ENCODE measurements at regions not wholly inside any gene's neighbourhood (a gene's known extent, or its start where the extent isn't known, plus 50 kb on each side); places are given as distances from the start of the nearest gene placed in this dataset.
"Not testable (repeated sequence)": the region's sequence is repeated elsewhere in the genome, so short reads cannot be mapped to it uniquely, and the experiment has no call there.

DNA sequence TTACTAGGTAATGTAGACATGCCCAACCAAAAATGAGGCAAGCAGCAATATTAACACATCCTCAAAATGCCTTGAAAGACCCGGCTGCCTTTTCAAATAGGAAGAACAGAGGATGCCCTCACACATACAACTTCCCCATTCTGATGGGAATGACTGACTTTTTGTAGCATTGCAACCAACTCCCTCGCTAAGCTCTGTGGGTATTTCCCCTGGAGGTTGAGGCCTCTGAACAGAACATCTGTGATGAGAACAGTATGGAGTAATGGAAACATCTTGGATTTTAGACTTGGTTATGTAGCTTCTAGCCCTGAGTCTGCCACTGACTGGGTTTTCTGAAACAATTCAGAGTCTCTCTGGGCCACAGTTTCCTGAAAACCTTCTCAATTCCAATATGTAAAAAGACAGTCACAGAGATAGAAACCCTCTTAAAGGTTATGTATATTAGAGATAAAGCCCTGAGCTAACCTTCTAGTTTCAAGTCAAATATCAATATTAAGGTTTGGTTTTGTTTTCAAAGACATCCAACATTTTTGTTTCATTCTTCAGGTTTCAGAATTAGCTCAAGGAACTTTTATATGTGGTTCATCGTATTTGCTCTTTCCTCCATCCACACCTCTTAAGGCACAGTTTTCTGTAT is 311.5 kb downstream of the SETD4 start:
- no peak for DNase-seq (ENCODE audit: low read depth)

DNA sequence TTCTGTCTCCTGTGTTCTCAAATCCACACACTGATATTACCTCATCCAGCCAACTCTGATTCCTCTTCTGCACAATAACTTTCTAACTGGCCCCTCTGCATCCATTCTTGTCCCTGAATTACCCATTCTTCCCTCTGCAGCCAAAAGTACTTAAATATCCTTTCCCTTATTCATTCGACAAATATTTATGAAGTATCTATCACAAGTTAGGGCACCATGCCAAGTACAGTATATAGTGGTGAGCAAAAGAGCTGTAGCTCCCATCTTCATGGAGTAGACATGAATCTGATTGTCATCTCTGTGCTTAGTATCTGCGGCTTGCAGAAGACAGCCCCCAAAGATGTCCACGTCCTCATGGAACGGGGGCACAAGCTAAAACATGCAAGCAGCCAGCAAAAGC is 316.8 kb downstream of the SETD4 start:
- DNase-seq (ENCODE audit: low read depth), result no peak

DNA sequence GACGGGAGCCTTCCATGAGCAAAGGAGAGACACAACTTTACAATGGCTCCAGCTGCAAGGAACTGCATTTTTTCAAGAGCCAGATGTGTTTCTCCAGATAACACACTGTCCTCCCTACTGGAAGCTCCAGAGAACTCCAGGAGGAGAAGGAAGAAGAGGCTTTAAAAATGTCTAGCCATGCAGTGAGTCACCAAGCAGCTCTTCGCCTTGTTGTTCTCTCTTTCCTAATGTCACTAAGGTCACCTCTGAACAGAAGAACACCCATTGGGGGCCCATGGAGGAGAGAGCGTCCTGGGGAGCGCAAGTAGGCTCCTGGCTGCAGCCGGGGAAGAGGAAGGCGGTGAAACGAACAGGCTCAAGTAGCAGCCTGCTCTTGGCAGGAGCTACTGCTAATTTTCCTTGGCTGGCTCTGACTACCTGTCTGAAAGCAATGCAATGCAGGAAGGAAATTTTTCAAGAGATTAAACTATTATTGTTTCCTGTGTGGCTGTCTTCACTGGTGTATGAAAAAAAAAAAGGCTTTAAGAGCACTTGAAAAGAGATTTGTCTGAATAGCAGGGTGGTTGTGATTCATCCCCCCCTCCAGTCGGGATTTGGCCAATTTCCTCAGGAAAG is 321.9 kb downstream of the SETD4 start:
- peak; percentile 17 for DNase-seq (ENCODE audit: low read depth)

DNA sequence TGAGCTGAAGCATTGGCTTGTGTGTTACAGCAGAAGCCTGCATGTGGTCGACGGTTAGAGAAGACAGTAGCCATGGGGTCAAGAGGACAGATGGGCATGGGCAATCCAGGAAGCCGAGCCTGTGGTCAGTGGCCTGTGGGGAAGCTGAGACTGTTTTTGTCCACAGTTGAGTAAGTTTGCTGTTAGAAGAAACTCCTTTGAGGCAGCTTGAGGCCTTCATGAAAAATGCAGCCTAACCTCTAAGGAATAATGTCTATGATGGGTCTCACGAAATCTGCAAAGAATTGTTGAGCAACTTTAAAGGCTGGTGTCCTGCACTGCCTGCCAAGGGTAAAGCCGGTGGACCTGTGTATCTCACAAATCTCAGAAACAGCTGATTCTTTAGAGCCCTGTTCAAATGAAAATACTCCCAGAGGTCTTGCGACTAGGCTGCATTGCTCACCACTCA is 322.4 kb downstream of the SETD4 start:
- DNase-seq (ENCODE audit: low read depth), result peak; percentile 8

DNA sequence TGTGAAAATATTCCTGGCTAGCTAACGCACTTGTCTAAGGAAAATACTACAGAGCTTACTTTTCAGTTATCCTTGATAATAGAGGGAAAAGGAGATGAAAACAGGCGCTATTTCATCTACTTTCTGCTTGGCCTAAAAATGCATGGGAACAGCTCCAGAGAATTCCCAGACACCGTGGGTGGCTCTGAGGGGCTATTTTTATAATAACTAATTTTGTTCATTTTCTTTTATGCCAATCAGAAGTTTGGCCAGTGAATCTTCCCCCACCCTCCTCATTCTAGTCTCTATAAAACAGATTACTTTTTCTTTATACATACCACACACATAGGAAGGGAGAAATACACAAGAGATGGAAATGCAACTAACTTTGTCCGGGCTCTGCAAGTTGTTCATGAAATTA is 322.9 kb downstream of the SETD4 start:
- DNase-seq (ENCODE audit: low read depth), result no peak

DNA sequence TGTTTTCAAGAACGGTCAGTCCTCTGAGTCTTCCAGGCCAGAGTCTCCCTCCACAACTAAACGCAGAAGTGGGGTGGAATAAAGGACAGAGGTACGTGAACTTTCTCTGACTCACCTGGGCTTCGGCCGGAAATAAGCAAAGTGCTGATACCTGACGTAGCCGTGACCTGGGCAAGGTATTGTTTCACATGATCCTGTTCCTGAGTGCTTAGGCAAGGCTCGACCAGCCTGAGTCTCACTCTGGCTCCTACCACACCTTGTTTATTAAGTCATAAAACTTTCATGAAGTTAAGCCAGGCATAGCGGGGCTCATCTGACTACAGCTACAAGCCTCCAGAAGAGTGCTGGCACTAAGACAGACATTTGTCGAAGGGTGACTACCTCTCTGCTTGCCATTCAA is 327.5 kb downstream of the SETD4 start:
- no peak for DNase-seq (ENCODE audit: low read depth)

DNA sequence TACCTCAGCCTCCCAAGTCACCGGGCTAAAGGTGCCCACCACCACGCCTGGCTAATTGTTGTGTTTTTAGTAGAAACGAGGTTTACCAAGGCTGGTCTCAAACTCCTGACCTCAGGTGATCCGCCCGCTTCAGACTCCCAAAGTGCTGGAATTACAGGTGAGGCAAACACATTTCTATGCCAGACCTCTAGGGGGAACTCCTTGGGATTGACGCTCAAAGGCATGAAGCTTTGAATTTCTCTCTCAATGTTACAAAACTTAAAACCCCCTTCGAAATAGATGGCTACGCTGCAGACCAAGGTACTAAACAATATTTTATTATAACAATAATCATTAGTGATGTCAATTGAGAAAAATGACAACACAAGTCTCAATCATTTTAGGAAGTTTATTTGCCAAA is 330.0 kb downstream of the SETD4 start:
- DNase-seq (ENCODE audit: low read depth), result no peak

DNA sequence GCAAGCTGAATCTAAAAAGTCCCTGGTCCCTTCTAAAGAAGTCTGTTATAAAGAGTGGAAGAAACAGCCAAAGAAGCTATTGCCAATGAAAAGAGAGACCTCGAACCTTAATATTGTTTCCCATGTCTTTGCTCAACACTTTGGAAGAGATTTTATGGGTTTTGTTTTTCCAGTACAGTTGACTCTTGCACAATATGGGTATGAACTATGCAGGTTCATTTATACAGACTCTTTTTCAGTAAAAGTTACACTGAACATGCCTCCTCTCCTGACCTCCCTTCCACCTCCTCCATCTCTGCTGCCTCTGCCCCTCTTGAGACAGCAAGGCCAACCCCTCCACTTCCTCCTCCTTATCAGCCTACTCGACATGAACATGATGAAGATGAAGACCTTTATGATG is 332.5 kb downstream of the SETD4 start:
- DNase-seq (ENCODE audit: low read depth), result no peak

DNA sequence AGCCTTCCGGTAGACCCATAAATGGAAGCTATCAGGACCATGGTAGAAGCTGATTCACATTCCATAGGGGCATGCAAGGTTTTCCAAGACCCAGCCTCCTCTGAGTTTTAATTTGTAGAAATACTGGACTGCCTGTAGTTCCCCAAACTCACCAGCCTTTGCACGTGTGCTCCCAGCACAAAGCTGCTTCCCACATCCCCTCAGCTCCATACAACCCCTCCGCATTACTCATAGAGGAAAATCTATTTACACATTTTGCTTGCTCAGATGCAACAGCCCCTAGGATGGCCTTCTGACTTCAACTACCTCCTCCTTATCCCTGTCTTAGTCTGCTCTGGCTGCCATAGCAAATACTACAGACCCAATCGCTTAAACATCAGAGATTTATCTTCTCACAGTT is 336.2 kb downstream of the SETD4 start:
- no peak for DNase-seq (ENCODE audit: low read depth)

DNA sequence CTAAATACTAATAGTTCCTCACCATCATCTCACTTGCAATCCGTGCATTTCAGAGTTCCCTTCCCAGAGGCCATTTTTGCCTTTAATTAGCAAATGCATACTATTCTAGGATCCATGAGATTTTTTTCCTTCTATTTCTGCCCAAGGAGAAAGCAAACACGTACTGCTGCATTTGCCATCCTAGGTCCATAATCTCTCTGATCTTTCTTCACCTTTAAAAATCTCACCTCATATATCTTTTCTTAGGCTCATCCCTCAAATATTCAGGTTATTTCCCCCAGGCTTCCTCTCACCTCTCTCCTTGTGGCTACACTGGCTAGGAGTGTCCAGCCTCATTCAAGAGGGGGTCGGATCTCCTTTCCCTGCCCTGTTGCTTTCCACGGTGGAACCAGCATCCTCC is 338.6 kb downstream of the SETD4 start:
- DNase-seq (ENCODE audit: low read depth), result no peak

DNA sequence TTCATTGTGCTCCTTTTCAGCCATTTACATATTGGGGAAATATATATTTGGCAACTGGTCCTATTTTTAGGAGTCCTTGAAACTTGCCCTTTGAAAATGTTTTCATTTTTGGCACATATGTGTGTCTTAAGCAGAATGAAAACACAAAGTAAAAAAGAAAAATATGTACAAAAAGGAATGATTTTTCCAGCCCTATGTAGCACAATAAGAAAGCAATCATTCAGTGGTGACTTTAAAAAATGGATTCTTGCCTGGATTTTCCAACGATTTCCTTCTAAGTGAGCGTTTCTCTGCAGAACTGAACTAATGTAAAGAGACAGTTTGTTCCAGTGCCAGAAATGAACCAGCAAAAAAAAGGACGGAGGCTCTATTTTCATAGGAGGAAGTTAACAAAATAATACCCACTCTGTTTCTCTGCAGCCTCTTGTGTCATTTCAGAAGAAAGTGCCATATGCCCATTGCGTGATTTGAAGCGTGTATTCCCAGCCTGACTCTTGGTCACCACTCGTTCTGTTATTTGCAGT is 340.1 kb downstream of the SETD4 start:
- DNase-seq (ENCODE audit: low read depth), result no peak

DNA sequence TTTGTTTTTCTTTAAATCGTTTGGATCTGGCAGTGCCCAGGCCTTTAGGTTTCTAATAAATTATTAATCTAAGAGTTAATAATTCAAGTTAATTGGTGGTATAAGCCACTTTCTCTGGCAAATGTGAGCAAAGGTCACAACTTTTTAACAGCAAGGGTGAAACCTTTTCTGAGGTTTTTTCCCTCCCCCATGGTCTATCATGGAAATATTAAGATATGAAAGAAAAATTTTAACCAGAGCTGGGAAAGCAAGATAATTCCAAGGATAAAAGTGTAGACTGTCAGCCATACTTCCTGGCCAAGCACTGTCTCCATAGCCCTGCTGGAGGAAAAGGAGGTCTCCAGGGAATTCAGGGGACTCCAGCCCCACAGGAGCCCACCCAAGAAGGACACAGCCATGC is 341.2 kb downstream of the SETD4 start:
- DNase-seq (ENCODE audit: low read depth), result no peak

DNA sequence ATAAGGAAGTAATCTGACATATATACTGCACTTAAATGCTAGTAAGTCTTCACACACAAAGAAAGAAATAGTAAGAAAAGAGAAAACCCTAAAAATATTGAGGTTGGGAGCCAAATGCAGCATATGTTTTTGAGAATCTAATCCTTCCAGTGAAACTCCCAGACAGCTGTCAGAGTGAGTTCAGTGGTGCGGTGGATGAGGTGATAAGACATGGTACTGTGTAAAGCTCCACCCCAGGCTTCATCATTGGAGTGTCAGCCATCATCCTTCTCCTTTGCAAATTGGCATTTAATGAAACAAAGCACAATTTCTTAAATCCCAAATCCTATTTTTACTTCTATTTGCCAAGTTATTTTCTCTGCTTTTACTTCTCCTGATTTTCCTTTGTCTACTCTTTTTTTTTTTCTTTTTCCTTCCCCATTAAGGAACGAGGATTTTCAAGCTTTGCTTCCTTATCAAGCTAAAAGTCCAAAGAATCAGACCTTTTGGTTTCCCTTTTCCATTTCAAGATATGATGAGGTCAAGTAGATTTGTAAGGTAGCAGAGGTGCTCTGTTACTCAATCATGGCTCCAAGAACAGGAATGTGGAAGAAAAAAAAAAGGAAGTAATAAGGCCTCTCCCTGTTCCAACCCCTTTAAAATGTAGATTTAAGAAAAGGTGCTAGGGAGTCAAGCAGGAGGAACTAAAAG is 343.3 kb downstream of the SETD4 start:
- DNase-seq (ENCODE audit: low read depth), result no peak

DNA sequence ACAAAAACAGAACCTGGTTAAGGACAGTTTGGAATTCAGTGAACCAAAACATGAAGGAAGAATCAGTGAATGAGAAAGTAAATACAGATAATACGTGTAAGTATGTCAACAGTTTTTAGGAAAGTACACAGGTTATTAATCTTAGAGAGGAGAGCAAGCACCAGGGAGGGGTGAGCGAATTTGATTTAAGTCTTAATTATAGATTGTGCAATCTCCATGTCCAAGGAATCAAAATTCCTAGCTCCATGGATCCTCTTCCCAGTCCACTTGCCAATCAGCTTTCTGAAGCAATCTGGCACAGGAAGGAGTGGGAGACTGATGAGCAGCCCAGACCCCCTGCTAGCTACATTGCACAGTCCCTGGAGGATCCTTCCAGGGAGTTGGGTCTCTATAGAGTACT is 346.4 kb downstream of the SETD4 start:
- no peak for DNase-seq (ENCODE audit: low read depth)

DNA sequence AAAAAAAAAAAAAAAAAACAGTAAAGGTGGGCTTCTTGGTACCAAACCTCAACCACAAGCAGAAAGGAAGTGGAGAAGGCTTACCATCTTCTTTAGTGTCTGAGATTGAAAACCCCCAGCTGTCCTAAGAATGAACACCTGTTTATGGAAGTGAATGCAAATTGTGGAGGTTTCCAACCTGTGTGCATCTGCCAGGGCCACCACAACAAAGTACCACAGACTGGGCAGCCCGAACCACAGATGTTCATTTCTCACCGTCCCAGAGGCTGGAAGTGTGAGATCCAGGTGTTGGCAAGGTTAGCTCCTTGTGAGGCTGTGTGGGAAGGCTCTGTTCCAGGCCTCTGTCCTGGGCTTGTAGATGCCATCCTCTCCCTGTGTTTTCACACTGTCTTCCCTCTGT is 348.7 kb downstream of the SETD4 start:
- no peak for DNase-seq (ENCODE audit: low read depth)

DNA sequence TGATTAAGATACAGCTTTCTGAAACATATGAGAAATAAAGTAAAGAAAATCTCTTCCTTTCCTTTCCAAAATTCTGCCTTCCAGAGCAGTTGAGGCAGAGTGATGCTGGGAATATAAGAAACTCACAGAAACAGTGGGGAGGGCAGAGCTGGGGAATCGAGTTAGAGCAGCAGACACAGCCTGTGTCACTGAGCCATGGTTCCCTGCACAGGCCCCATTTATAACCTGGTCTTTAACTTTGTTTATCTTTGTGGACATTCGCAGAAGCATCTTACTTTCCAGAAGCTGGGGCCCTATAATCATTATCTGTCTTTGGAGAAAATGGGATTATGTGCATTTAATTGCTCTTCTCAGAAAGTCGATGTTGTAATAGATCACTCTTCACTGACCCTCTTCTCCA is 349.1 kb downstream of the SETD4 start:
- no peak for DNase-seq (ENCODE audit: low read depth)

DNA sequence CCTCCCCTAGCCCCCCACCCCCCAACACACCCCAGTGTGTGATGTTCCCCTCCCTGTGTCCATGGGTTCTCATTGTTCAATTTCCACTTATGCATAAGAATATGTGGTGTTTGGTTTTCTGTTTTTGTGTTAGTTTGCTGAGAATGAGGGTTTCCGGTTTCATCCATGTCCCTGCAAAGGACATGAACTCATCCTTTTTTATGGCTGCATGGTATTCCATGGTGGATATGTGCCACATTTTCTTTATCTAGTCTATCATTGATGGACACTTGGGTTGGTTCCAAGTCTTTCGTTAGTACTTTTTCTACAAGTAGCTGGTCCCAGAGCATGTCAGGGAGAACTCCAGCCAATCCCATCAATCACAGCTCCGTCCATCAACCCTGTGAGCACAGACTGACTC is 350.3 kb downstream of the SETD4 start:
- not testable (repeated sequence) for DNase-seq (ENCODE audit: low read depth)

DNA sequence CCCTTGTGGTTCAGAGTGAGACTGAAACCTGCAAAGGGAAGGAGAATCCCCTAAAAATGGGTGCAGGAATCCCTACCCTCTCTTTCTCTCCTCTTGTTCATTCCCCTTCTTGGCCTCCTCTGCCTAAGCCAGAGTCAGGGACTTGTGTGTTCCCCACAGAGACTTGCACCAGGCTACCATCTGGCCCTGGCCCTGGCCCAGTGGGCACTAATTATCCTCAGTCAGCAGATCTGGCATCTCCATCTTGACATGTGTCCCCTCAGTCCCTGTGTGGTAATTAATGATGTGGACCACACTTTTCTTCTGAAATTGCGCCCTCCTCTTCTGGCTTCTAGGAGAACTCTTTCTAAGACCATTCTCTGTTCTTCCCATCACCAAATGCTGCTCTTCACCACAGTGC is 354.4 kb downstream of the SETD4 start:
- no peak for DNase-seq (ENCODE audit: low read depth)

DNA sequence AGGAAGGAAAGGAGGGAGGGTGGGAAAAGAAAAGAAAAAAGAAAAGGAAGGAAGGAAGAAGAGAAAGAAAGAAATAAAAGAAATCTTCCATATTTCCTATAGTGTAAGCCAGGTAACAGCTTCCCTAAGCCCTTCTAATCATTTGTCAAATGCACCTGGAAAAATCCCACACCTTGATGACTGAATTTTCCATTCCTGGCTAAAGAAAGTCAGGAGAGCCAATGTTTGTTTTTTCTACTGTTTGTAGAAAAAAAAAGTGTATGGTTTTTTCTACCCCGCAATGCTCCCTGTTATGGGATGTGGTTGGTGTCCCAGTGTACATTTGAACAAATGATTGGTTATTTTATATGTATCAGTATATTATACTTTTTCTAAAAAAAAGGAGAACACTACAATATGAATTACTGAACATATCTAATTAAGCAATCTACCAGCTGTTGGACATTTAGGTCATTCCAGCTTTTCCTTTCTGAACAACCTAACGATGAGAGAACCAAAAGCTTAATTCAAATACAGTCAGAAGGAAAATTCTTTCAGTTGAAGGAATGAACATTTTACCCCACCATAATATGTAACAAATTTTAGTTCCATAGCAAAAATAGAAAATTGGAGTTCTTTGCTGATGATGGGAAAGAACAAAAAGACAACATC is 355.0 kb downstream of the SETD4 start:
- DNase-seq (ENCODE audit: low read depth), result no peak

DNA sequence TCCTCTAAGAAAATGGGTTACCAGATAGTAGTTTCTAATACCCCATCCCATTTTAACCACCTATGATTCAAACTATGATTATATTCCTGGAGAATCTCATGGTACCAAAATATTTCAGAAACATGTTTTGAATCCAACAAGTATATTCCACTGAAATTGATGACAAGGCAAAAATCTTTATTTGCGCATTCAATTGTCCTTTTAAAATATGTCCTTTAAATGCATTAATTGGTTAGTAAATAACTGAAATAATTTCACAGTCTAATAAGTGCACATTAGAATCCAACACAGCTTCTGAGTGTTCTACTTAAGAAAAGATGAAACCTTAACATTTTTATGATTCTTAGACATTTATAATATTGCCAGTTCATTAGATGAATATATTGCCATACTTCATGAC is 356.6 kb downstream of the SETD4 start:
- no peak for DNase-seq (ENCODE audit: low read depth)

DNA sequence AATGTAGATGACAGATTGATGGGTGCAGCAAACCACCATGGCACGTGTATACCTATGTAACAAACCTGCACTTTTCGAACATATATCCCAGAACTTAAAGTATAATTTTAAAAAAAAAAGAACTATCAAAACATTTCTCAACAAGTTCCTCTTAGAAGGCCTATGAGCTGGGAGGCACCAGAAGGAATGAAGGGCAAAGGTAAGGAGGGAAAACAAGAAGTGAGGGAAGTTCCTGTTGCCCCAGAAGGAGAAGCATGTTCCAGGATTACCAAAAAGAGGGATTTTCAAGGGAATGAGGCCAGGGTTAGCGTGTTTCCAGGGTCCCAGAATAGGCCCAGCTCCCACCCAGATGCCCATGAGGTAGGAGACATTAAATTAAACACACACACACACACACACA is 361.0 kb downstream of the SETD4 start:
- no peak for DNase-seq (ENCODE audit: low read depth)

DNA sequence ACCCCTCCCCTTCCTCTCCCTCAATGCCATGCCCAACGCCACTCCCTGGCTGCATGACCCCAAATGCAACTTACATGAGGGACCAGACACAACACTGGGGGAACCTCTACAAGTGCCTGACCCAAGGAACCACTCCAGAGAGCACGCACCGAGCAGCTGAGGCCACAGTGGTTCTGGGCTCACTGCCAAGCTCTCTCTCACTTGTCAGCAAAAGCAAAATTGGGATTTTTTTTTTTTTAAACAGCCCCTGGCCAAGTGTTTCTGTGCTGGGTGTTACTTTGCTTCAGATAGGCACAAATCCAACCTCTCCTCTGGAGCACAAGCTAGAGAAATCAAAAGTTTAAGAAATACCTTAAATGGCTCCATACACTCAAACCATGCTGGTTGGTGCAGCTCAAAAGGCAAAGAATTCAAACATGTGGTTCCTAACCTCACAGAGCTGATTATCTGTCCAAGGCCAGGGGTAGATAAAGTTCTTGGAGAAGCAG is 363.0 kb downstream of the SETD4 start:
- no peak for DNase-seq (ENCODE audit: low read depth)

DNA sequence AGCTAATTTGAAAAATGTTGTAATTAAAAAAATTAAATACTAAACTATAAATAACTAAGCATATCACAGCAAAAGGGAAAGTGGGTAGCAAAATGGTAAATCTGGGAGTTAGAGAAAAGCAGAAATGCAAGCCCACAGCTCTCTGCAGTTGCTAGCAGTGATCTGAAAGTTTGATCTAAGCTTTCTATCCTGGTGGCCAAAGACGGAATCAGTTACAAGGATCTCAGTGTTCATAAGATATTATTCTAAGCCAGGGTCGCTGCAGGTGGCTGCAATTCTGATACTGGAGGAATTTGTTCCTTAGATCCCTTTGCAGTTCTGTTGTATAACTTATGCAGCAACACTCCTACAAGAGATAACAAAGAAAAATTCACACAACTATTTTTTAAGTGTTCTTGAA is 363.7 kb downstream of the SETD4 start:
- no peak for DNase-seq (ENCODE audit: low read depth)
